Keratinocyte (primary cell): ENCODE measurements at regions not wholly inside any gene's neighbourhood (a gene's known extent, or its start where the extent isn't known, plus 50 kb on each side); places are given as distances from the start of the nearest gene placed in this dataset.

Experiments used
- DNase-seq: peaks from one replicate; pipeline ENCODE4 v3.0.0-alpha.2; 2011; ENCODE audit warnings: low read depth, missing footprints, low spot score
- FAIRE-seq: peaks from 2 replicates; lab custom pipeline; 2011; peaks lifted over from hg19 to GRCh38; lab: Jason Lieb, UNC
- H2AFZ ChIP-seq: 2 replicates; pipeline ENCODE4 v1.6.0; 2012; ENCODE audit warnings: low read length, control low read depth, inconsistent platforms; ENCODE audit not compliant: control insufficient read depth
- H3K27ac ChIP-seq: 2 replicates; pipeline ENCODE4 v1.5.1; 2011; ENCODE audit warnings: low read length; ENCODE audit not compliant: control insufficient read depth, insufficient read depth
- H3K27me3 ChIP-seq: 3 replicates; pipeline ENCODE4 v1.6.0; 2011; ENCODE audit warnings: low read length; ENCODE audit not compliant: control insufficient read depth, insufficient read depth; ENCODE audit errors: extremely low read depth
- H3K36me3 ChIP-seq, 2 experiments: 2 replicates in 1 of 2; 3 replicates in 1 of 2; pipeline ENCODE4 v1.5.1; 2011; ENCODE audit warnings: low read length in 2 of 2, mild to moderate bottlenecking in 1 of 2; ENCODE audit not compliant: control insufficient read depth in 2 of 2, insufficient read depth in 2 of 2; ENCODE audit errors: extremely low read depth in 1 of 2
- H3K4me1 ChIP-seq: 3 replicates; pipeline ENCODE4 v1.5.1; 2011; ENCODE audit warnings: low read length; ENCODE audit not compliant: control insufficient read depth, insufficient read depth; ENCODE audit errors: extremely low read depth
- H3K4me2 ChIP-seq: 3 replicates; pipeline ENCODE4 v1.6.0; 2011; ENCODE audit warnings: low read depth, low read length; ENCODE audit not compliant: control insufficient read depth, insufficient read depth; ENCODE audit errors: extremely low read depth
- H3K4me3 ChIP-seq, 3 experiments: fragments of 200-600 bp in 1 of 3; sonication (generic) in 1 of 3; 2 replicates in 2 of 3; 3 replicates in 1 of 3; pipeline ENCODE4 v1.5.1; 2011 to 2016; ENCODE audit warnings: low read length in 3 of 3, mild to moderate bottlenecking in 3 of 3, control low read depth in 2 of 3, inconsistent platforms in 1 of 3, low read depth in 1 of 3, mixed read lengths in 1 of 3, mixed run types in 1 of 3, moderate library complexity in 1 of 3; ENCODE audit not compliant: control insufficient read depth in 2 of 3, insufficient read depth in 2 of 3; ENCODE audit errors: extremely low read depth in 1 of 3
- H3K79me2 ChIP-seq: 2 replicates; pipeline ENCODE4 v1.6.0; 2012; ENCODE audit warnings: low read length; ENCODE audit not compliant: control insufficient read depth, insufficient read depth
- H3K9ac ChIP-seq: 3 replicates; pipeline ENCODE4 v1.6.0; 2011; ENCODE audit warnings: low read length; ENCODE audit not compliant: control insufficient read depth, insufficient read depth; ENCODE audit errors: extremely low read depth
- H3K9me1 ChIP-seq: 3 replicates; pipeline ENCODE4 v1.6.0; 2011; ENCODE audit warnings: low read length; ENCODE audit not compliant: control insufficient read depth, insufficient read depth; ENCODE audit errors: extremely low read depth
- H3K9me3 ChIP-seq: 2 replicates; pipeline ENCODE4 v1.5.1; 2012; ENCODE audit warnings: low read depth, low read length; ENCODE audit not compliant: control insufficient read depth
- H4K20me1 ChIP-seq: 3 replicates; pipeline ENCODE4 v1.6.0; 2011; ENCODE audit warnings: low read length; ENCODE audit not compliant: control insufficient read depth, insufficient read depth; ENCODE audit errors: extremely low read depth
- CTCF ChIP-seq, 3 experiments: IDR thresholded peaks in 1 of 3; conservative IDR thresholded peaks in 1 of 3; optimal IDR thresholded peaks in 1 of 3; 2 replicates in 2 of 3; 3 replicates in 1 of 3; pipeline versions ENCODE3 to v1.5.1; 2011; ENCODE audit warnings: low read length in 3 of 3, mild to moderate bottlenecking in 3 of 3, moderate library complexity in 2 of 3, control low read depth in 1 of 3, inconsistent platforms in 1 of 3; ENCODE audit not compliant: insufficient read depth in 2 of 3; ENCODE audit errors: extremely low read depth in 1 of 3
- EZH2 ChIP-seq: IDR thresholded peaks from one replicate; pipeline ENCODE4 v1.6.1; 2012; ENCODE audit warnings: inconsistent platforms, mild to moderate bottlenecking, low read length, moderate library complexity
- dilution Hi-C: fragments of 300-500 bp; cut with MboI; formaldehyde crosslinking; loops from one replicate; pipeline ENCODE4 v1.7.0; 2020; ENCODE audit warnings: low sequenced_read_pairs; ENCODE audit not compliant: extremely low pct_ligation_motif_present

GRCh38 chr13:34346626-34347025, 528.7 kb downstream of the RFC3 start:
- H3K36me3 ChIP-seq: no peaks in the 10 kb centered on the region
- H2AFZ ChIP-seq: no peak overlapping the region
- no peaks in the 10 kb centered on the region for H4K20me1 ChIP-seq
- no peak overlapping the region for H3K27ac ChIP-seq
- H3K9me1 ChIP-seq: no peaks in the 10 kb centered on the region
- no peak overlapping the region for H3K4me3 ChIP-seq
- H3K4me1 ChIP-seq: no peaks in the 10 kb centered on the region
- FAIRE-seq (no peak), DNase-seq (no peak)
- dilution Hi-C loops: no loop called here
- no peak overlapping the region for H3K4me2 ChIP-seq
- no peaks in the 10 kb centered on the region for H3K27me3 ChIP-seq
- TF ChIP-seq CTCF (optimal IDR thresholded peaks at IDR 0.05 in 1 of 3, IDR thresholded peaks at IDR 0.05 in 1 of 3, conservative IDR thresholded peaks at IDR 0.05 in 1 of 3; ENCODE audit: extremely low read depth in 1 of 3, insufficient read depth in 2 of 3, low read length in 3 of 3): no peak
- H3K9me3 ChIP-seq: no peaks in the 10 kb centered on the region
- no peaks in the 10 kb centered on the region for H3K79me2 ChIP-seq
- H3K9ac ChIP-seq: no peak overlapping the region

GRCh38 chr13:34347784-34348573, 530.0 kb downstream of the RFC3 start:
- no peaks in the 10 kb centered on the region for H3K36me3 ChIP-seq
- H3K4me3 ChIP-seq: no peak overlapping the region
- H3K9me1 ChIP-seq: no peaks in the 10 kb centered on the region
- no peaks in the 10 kb centered on the region for H3K79me2 ChIP-seq
- no peak overlapping the region for H2AFZ ChIP-seq
- no peak overlapping the region for H3K4me2 ChIP-seq
- no peaks in the 10 kb centered on the region for H3K9me3 ChIP-seq
- H4K20me1 ChIP-seq: no peaks in the 10 kb centered on the region
- no peak overlapping the region for H3K9ac ChIP-seq
- FAIRE-seq (no peak), DNase-seq (no peak)
- no peak overlapping the region for H3K27ac ChIP-seq
- H3K4me1 ChIP-seq: no peaks in the 10 kb centered on the region
- dilution Hi-C loops: no loop called here
- no peaks in the 10 kb centered on the region for H3K27me3 ChIP-seq
- TF ChIP-seq EZH2: no peak
- no peak for TF ChIP-seq CTCF (optimal IDR thresholded peaks at IDR 0.05 in 1 of 3, IDR thresholded peaks at IDR 0.05 in 1 of 3, conservative IDR thresholded peaks at IDR 0.05 in 1 of 3; ENCODE audit: extremely low read depth in 1 of 3, insufficient read depth in 2 of 3, low read length in 3 of 3)
